H1 (cell line): ENCODE measurements at regions not wholly inside any gene's neighbourhood (a gene's known extent, or its start where the extent isn't known, plus 50 kb on each side); places are given as distances from the start of the nearest gene placed in this dataset.

Experiments
- CTCF ChIA-PET: fragments of 300-600 bp; sonication (Branson Sonifier 250); formaldehyde crosslinking; loops from one replicate; lab custom pipeline; 2021; ENCODE audit not compliant: partially characterized antibody; lab: Charles Lee
- POLR2A ChIA-PET: fragments of 300-600 bp; sonication (Branson Sonifier 250); formaldehyde crosslinking; loops from one replicate; lab custom pipeline; 2021; ENCODE audit warnings: inconsistent platforms; ENCODE audit not compliant: partially characterized antibody; lab: Charles Lee
- DNase-seq, 2 experiments: peaks; one replicate each; pipeline versions ENCODE4 v3.0.0 to v3.0.0-alpha.2; 2010 to 2022; ENCODE audit warnings: low spot score in 2 of 2, low read depth in 1 of 2, mixed read lengths in 1 of 2
- FAIRE-seq: peaks from 2 replicates; lab custom pipeline; 2011; peaks lifted over from hg19 to GRCh38; lab: Jason Lieb, UNC
- H2AFZ ChIP-seq: 2 replicates; pipeline ENCODE4 v1.8.1; 2012; ENCODE audit warnings: low read length, inconsistent platforms
- H2AK5ac ChIP-seq: 2 replicates; pipeline ENCODE4 v1.6.1; 2013; ENCODE audit warnings: low read depth, low read length
- H2BK120ac ChIP-seq: replicated peaks from 2 replicates; pipeline ENCODE3; 2013; ENCODE audit warnings: low read depth, low read length, inconsistent platforms
- H2BK12ac ChIP-seq: 2 replicates; pipeline ENCODE4 v1.6.1; 2013; ENCODE audit warnings: low read depth, low read length
- H2BK15ac ChIP-seq: 2 replicates; pipeline ENCODE4 v1.6.1; 2013; ENCODE audit warnings: low read length
- H2BK20ac ChIP-seq: 2 replicates; pipeline ENCODE4 v1.6.1; 2013; ENCODE audit warnings: low read length
- H2BK5ac ChIP-seq: 2 replicates; pipeline ENCODE4 v1.6.1; 2013; ENCODE audit warnings: low read depth, low read length
- H3K14ac ChIP-seq: 2 replicates; pipeline ENCODE4 v1.6.1; 2013; ENCODE audit warnings: inconsistent platforms; ENCODE audit not compliant: insufficient read length
- H3K18ac ChIP-seq: 2 replicates; pipeline ENCODE4 v1.6.1; 2013; ENCODE audit warnings: low read length; ENCODE audit errors: extremely low read depth
- H3K23ac ChIP-seq: 2 replicates; pipeline ENCODE4 v1.6.1; 2013; ENCODE audit warnings: inconsistent platforms; ENCODE audit not compliant: insufficient read length
- H3K23me2 ChIP-seq: 2 replicates; pipeline ENCODE4 v1.6.1; 2013; ENCODE audit warnings: low read depth, low read length
- H3K27ac ChIP-seq: 2 replicates; pipeline ENCODE4 v1.6.1; 2011; ENCODE audit warnings: low read depth, low read length, inconsistent platforms
- H3K27me3 ChIP-seq, 4 experiments: replicated peaks in 1 of 4; 1 replicate in 1 of 4; 2 replicates in 3 of 4; pipeline versions ENCODE4 v1.6.1 to v1.8.1; 2011 to 2013; ENCODE audit warnings: low read length in 3 of 4, mild to moderate bottlenecking in 3 of 4, inconsistent platforms in 2 of 4, mixed read lengths in 2 of 4, moderate library complexity in 1 of 4; ENCODE audit not compliant: control insufficient read depth in 3 of 4, insufficient read depth in 3 of 4; ENCODE audit errors: extremely low read depth in 1 of 4
- H3K36me3 ChIP-seq, 4 experiments: 2 replicates each; pipeline versions ENCODE4 v1.6.1 to v1.8.1; 2011 to 2013; ENCODE audit warnings: mild to moderate bottlenecking in 4 of 4, low read length in 3 of 4, moderate library complexity in 2 of 4, control low read depth in 1 of 4, inconsistent platforms in 1 of 4; ENCODE audit not compliant: insufficient read depth in 4 of 4, control insufficient read depth in 2 of 4
- H3K4ac ChIP-seq: replicated peaks from 2 replicates; pipeline ENCODE3; 2013; ENCODE audit warnings: low read length, low read depth, mixed read lengths, inconsistent platforms; ENCODE audit not compliant: insufficient read length
- H3K4me1 ChIP-seq, 4 experiments: replicated peaks in 1 of 4; 1 replicate in 1 of 4; 2 replicates in 3 of 4; pipeline versions ENCODE4 v1.6.1 to v1.8.1; 2011 to 2013; ENCODE audit warnings: low read length in 3 of 4, inconsistent platforms in 2 of 4, mixed read lengths in 1 of 4; ENCODE audit not compliant: insufficient read depth in 4 of 4, control insufficient read depth in 3 of 4
- H3K4me2 ChIP-seq, 2 experiments: 2 replicates each; pipeline versions ENCODE4 v1.6.1 to v1.8.1; 2011 to 2013; ENCODE audit warnings: low read depth in 2 of 2, low read length in 2 of 2, control low read depth in 1 of 2, inconsistent platforms in 1 of 2, mild to moderate bottlenecking in 1 of 2; ENCODE audit not compliant: insufficient read depth in 1 of 2
- H3K4me3 ChIP-seq, 4 experiments: fragments of 200-600, 300-600 bp in 1 of 4; sonication (generic), shearing (Covaris generic), sonication (Bioruptor Twin) in 1 of 4; 2 replicates each; pipeline versions ENCODE4 v1.5.1 to v1.8.1; 2011 to 2016; ENCODE audit warnings: low read length in 4 of 4, low read depth in 3 of 4, control low read depth in 2 of 4, inconsistent platforms in 2 of 4, mild to moderate bottlenecking in 2 of 4, mixed read lengths in 1 of 4, moderate library complexity in 1 of 4; ENCODE audit not compliant: insufficient read depth in 2 of 4; ENCODE audit errors: extremely low read depth in 1 of 4
- H3K56ac ChIP-seq: replicated peaks from 2 replicates; pipeline ENCODE3; 2013; ENCODE audit warnings: low read depth, mild to moderate bottlenecking, mixed read lengths, low read length, inconsistent platforms; ENCODE audit not compliant: insufficient read length
- H3K79me1 ChIP-seq: 2 replicates; pipeline ENCODE4 v1.6.1; 2013; ENCODE audit warnings: low read depth, low read length, control low read depth
- H3K79me2 ChIP-seq, 2 experiments: 2 replicates each; pipeline versions ENCODE4 v1.6.1 to v1.8.1; 2012 to 2013; ENCODE audit warnings: low read length in 2 of 2, mild to moderate bottlenecking in 2 of 2, inconsistent platforms in 1 of 2; ENCODE audit not compliant: insufficient read depth in 2 of 2, control insufficient read depth in 1 of 2
- H3K9ac ChIP-seq, 4 experiments: replicated peaks in 1 of 4; 1 replicate in 1 of 4; 2 replicates in 3 of 4; pipeline versions ENCODE4 v1.6.1 to v1.8.1; 2011 to 2013; ENCODE audit warnings: low read depth in 3 of 4, low read length in 3 of 4, control low read depth in 2 of 4, mild to moderate bottlenecking in 2 of 4, moderate library complexity in 2 of 4, inconsistent platforms in 1 of 4; ENCODE audit errors: extremely low read depth in 1 of 4
- H3K9me3 ChIP-seq, 2 experiments: 2 replicates each; pipeline versions ENCODE4 v1.6.1 to v1.8.1; 2012 to 2013; ENCODE audit warnings: mild to moderate bottlenecking in 2 of 2, moderate library complexity in 2 of 2, control low read depth in 1 of 2, inconsistent platforms in 1 of 2, low read depth in 1 of 2, low read length in 1 of 2, mixed read lengths in 1 of 2; ENCODE audit not compliant: insufficient read depth in 2 of 2
- H4K20me1 ChIP-seq, 2 experiments: replicated peaks in 1 of 2; 2 replicates each; pipeline versions ENCODE3 to v1.8.1; 2011 to 2013; ENCODE audit warnings: inconsistent platforms in 2 of 2, low read length in 2 of 2, mild to moderate bottlenecking in 1 of 2; ENCODE audit not compliant: insufficient read depth in 2 of 2, control insufficient read depth in 1 of 2
- H4K5ac ChIP-seq: 2 replicates; pipeline ENCODE4 v1.6.1; 2013; ENCODE audit warnings: low read length, low read depth, mixed read lengths, inconsistent platforms; ENCODE audit not compliant: insufficient read length
- H4K8ac ChIP-seq: 2 replicates; pipeline ENCODE4 v1.8.0; 2013; ENCODE audit warnings: mild to moderate bottlenecking, moderate library complexity, low read length, inconsistent platforms; ENCODE audit not compliant: insufficient read depth; ENCODE audit errors: extremely low read depth
- H4K91ac ChIP-seq: replicated peaks from 2 replicates; pipeline ENCODE3; 2013; ENCODE audit warnings: low read length, mixed read lengths, inconsistent platforms; ENCODE audit not compliant: insufficient read length
- CBX5 ChIP-seq: fragments of 300-800, 300-1000 bp; sonication (generic); IDR thresholded peaks from 2 replicates; pipeline ENCODE4 v1.7.1; 2016; ENCODE audit warnings: antibody characterized with exemption, low read length, low read depth
- FOSL1 ChIP-seq: IDR thresholded peaks from 2 replicates; pipeline ENCODE4 v1.6.1; 2011; ENCODE audit warnings: mild to moderate bottlenecking, low read depth, low read length, moderate library complexity; ENCODE audit not compliant: insufficient read depth
- JUN ChIP-seq: IDR thresholded peaks from 2 replicates; pipeline ENCODE4 v1.6.1; 2011; ENCODE audit warnings: low read depth, mild to moderate bottlenecking, improper control_type of control experiment, low read length
- TCF12 ChIP-seq: IDR thresholded peaks from 2 replicates; pipeline ENCODE4 v1.6.1; 2011; ENCODE audit warnings: low read depth, mild to moderate bottlenecking, low read length
- WGBS, 2 experiments: shearing (Covaris generic) in 1 of 2; methylation state at CpG; one replicate each; pipeline versions ENCODE4 v1.1.6 to v1.1.7; 2013 to 2015; ENCODE audit warnings: low lambda C conversion rate in 2 of 2, mixed read lengths in 2 of 2, inconsistent platforms in 1 of 2, low coverage in 1 of 2, missing lambda C conversion rate in 1 of 2; ENCODE audit not compliant: insufficient replicate concordance in 2 of 2, insufficient coverage in 1 of 2, insufficient read length in 1 of 2; ENCODE audit errors: extremely low coverage in 1 of 2, missing lambda C conversion rate in 1 of 2; 5-methylcytosine and 5-hydroxymethylcytosine counted together

DNA sequence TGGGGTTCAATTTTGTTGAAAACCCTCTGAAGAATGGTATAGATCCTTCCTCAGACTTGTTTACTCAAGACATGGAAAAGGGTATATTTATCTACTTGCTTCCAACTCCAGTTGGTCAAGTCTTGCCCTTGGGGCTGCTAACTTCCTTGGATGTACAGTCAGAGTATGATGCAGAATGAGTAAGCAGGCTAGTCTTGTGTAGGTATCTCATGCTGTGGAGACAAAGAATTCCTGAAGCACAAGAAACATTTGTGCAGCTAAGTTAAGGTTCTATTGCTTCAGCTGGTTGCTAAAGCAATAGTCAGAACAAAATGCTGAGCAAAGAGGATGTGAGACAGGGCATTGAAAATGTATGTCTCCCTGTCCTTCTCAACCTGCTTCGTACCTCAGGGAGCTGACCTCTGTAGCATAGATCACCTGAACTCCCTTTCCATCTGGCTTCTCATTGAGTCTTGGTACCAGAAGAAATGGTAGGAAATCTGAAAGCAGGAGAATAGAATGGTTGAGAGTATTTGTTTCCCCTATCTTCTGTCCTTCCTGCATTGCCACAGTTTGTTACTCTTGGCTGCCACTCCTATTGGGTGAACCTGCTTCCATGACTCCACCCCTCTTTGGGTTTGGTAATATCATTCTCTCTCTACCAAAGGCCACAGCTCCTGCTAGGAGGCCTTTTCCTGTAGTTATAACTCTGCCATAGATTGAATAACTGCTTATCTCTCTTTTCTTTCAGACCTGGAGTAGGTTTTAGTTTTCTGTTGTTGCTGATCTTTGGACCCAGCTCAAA is 346.0 kb downstream of the PHF14 start:
- no peak overlapping the region for H2BK12ac ChIP-seq
- no peak overlapping the region for H2BK5ac ChIP-seq
- H3K18ac ChIP-seq: no peak overlapping the region
- H3K4ac ChIP-seq: no peak overlapping the region
- peak overlapping the region; percentile 86; the same call in 1 of the 2 replicates for H2AFZ ChIP-seq
- H3K79me1 ChIP-seq: no peaks in the 10 kb centered on the region
- H2AK5ac ChIP-seq: no peak overlapping the region
- no peaks in the 10 kb centered on the region for H3K79me2 ChIP-seq
- no peak overlapping the region for H3K14ac ChIP-seq
- ChIA-PET POLR2A (no interaction called here), CTCF (interaction anchor here (0.7 to 1.1 kb wide), 3 partner anchors 10 to 136 kb away, joined by 3 to 4 read pairs (median 3); no protein-coding TSS in a partner anchor)
- no peak overlapping the region for H2BK20ac ChIP-seq
- H3K56ac ChIP-seq: no peak overlapping the region
- no peak overlapping the region for H3K4me3 ChIP-seq
- no peaks in the 10 kb centered on the region for H3K9me3 ChIP-seq
- no peaks in the 10 kb centered on the region for H3K36me3 ChIP-seq
- H3K23ac ChIP-seq: no peak overlapping the region
- no peak overlapping the region for H4K8ac ChIP-seq
- no peaks in the 10 kb centered on the region for H4K20me1 ChIP-seq
- WGBS, 2 experiments: 93% methylated on average over 1 of the region's 1 CpG; no CpG with 5 or more reads in 1 of the 2 experiments
- no peak overlapping the region for H2BK120ac ChIP-seq
- FAIRE-seq (no peak), DNase-seq (no peak)
- no peak overlapping the region for H3K27ac ChIP-seq
- no peak overlapping the region for H3K4me2 ChIP-seq
- no peak overlapping the region for H3K9ac ChIP-seq
- H3K27me3 ChIP-seq: no peaks in the 10 kb centered on the region
- no peaks in the 10 kb centered on the region for H3K4me1 ChIP-seq
- H4K5ac ChIP-seq: no peak overlapping the region
- TF ChIP-seq FOSL1 (no peak), CBX5 (no peak), JUN (no peak), TCF12 (no peak)
- 0 out of 2 replicates have a peak overlapping the region, but pooled peaks have one; percentile 18 for H2BK15ac ChIP-seq
- no peaks in the 10 kb centered on the region for H3K23me2 ChIP-seq
- no peak overlapping the region for H4K91ac ChIP-seq
